Activated T-helper 17 cell treated with anti-CD3 and anti-CD28 coated beads, Interleukin-2, amount 50 U/mL, for 72 hours (primary cell): ENCODE measurements at regions not wholly inside any gene's neighbourhood (a gene's known extent, or its start where the extent isn't known, plus 50 kb on each side); places are given as distances from the start of the nearest gene placed in this dataset.

Source experiments
- ATAC-seq: fragments of 150-1000 bp; cut with Tn5 transposase; replicated peaks from 2 replicates; pipeline ENCODE4 v1.10.0; 2021; ENCODE audit warnings: mild to moderate bottlenecking, moderate library complexity
- H3K27ac Mint-ChIP-seq: one replicate; pipeline ENCODE4 v1.8.0; 2022; ENCODE audit warnings: mixed read lengths
- H3K27me3 Mint-ChIP-seq: one replicate; pipeline ENCODE4 v1.8.0; 2022; ENCODE audit warnings: mixed read lengths
- H3K36me3 Mint-ChIP-seq: one replicate; pipeline ENCODE4 v1.8.0; 2022; ENCODE audit warnings: low read depth, mild to moderate bottlenecking, mixed read lengths
- H3K4me1 Mint-ChIP-seq: one replicate; pipeline ENCODE4 v1.8.0; 2022; ENCODE audit warnings: mixed read lengths
- H3K4me3 Mint-ChIP-seq: one replicate; pipeline ENCODE4 v1.8.0; 2022; ENCODE audit warnings: mild to moderate bottlenecking, mixed read lengths
- H3K9me3 Mint-ChIP-seq: one replicate; pipeline ENCODE4 v1.8.0; 2022; ENCODE audit warnings: mixed read lengths

- Mint-ChIP-seq H3K4me1 (no peaks in the 10 kb centered on the region), H3K27me3 (peaks cover 6% of the 10 kb centered on the region), H3K36me3 (no peaks in the 10 kb centered on the region), H3K9me3 (no peaks in the 10 kb centered on the region), H3K4me3 (no peak overlapping the region), H3K27ac (no peak overlapping the region)
- ATAC-seq, result no peak
Measured at GRCh38 chr5:54728588-54728915, 211.0 kb downstream of the SNX18 start.

GRCh38 chr5:54727874-54728587, 210.5 kb downstream of the SNX18 start:
- Mint-ChIP-seq H3K9me3 (peaks cover 5% of the 10 kb centered on the region), H3K4me1 (no peaks in the 10 kb centered on the region), H3K4me3 (no peak overlapping the region), H3K27ac (no peak overlapping the region), H3K36me3 (no peaks in the 10 kb centered on the region), H3K27me3 (peaks cover 6% of the 10 kb centered on the region)
- no peak for ATAC-seq

- no peaks in the 10 kb centered on the region for H3K36me3 Mint-ChIP-seq
- no peaks in the 10 kb centered on the region for H3K4me1 Mint-ChIP-seq
- no peak overlapping the region for H3K4me3 Mint-ChIP-seq
- peaks cover 6% of the 10 kb centered on the region for H3K27me3 Mint-ChIP-seq
- no peak overlapping the region for H3K27ac Mint-ChIP-seq
- H3K9me3 Mint-ChIP-seq, result peaks cover 7% of the 10 kb centered on the region
- no peak for ATAC-seq
Measured at GRCh38 chr5:54725391-54726280, 208.1 kb downstream of the SNX18 start.

GRCh38 chr5:54722846-54723433, 205.4 kb downstream of the SNX18 start:
- Mint-ChIP-seq H3K27ac (no peak overlapping the region), H3K4me1 (peaks cover 2% of the 10 kb centered on the region), H3K9me3 (peaks cover 7% of the 10 kb centered on the region), H3K36me3 (no peaks in the 10 kb centered on the region), H3K27me3 (peaks cover 1% of the 10 kb centered on the region), H3K4me3 (no peak overlapping the region)
- ATAC-seq, result no peak

- no peak overlapping the region for H3K27ac Mint-ChIP-seq
- ATAC-seq, result no peak
- no peak overlapping the region for H3K4me3 Mint-ChIP-seq
- peaks cover 10% of the 10 kb centered on the region for H3K4me1 Mint-ChIP-seq
- no peaks in the 10 kb centered on the region for H3K36me3 Mint-ChIP-seq
- H3K9me3 Mint-ChIP-seq, result peaks cover 7% of the 10 kb centered on the region
- no peaks in the 10 kb centered on the region for H3K27me3 Mint-ChIP-seq
Measured at GRCh38 chr5:54721951-54722654, 204.5 kb downstream of the SNX18 start.

- no peak for ATAC-seq
- no peak overlapping the region for H3K4me3 Mint-ChIP-seq
- no peaks in the 10 kb centered on the region for H3K27me3 Mint-ChIP-seq
- H3K4me1 Mint-ChIP-seq, result peaks cover 13% of the 10 kb centered on the region
- H3K27ac Mint-ChIP-seq, result no peak overlapping the region
- H3K36me3 Mint-ChIP-seq, result no peaks in the 10 kb centered on the region
- H3K9me3 Mint-ChIP-seq, result peaks cover 7% of the 10 kb centered on the region
Measured at GRCh38 chr5:54721116-54721515, 203.6 kb downstream of the SNX18 start.

- H3K36me3 Mint-ChIP-seq, result no peaks in the 10 kb centered on the region
- H3K4me1 Mint-ChIP-seq, result peaks cover 13% of the 10 kb centered on the region
- no peak overlapping the region for H3K4me3 Mint-ChIP-seq
- ATAC-seq, result no peak
- peaks cover 11% of the 10 kb centered on the region for H3K9me3 Mint-ChIP-seq
- H3K27me3 Mint-ChIP-seq, result peaks cover 4% of the 10 kb centered on the region
- peak overlapping the region; percentile 25 for H3K27ac Mint-ChIP-seq
Measured at GRCh38 chr5:54720341-54720740, 202.8 kb downstream of the SNX18 start.

GRCh38 chr5:54719384-54720283, 202.1 kb downstream of the SNX18 start:
- Mint-ChIP-seq H3K36me3 (no peaks in the 10 kb centered on the region), H3K27ac (peak overlapping the region; percentile 25)

GRCh38 chr5:54718656-54719055, 201.1 kb downstream of the SNX18 start:
- Mint-ChIP-seq H3K27ac (peak overlapping the region; percentile 95), H3K4me3 (peak overlapping the region; percentile 60), H3K9me3 (peaks cover 13% of the 10 kb centered on the region), H3K27me3 (peaks cover 8% of the 10 kb centered on the region), H3K36me3 (no peaks in the 10 kb centered on the region), H3K4me1 (peaks cover 13% of the 10 kb centered on the region)
- no peak for ATAC-seq

More at GRCh38 chr5:54719384-54720283, 202.1 kb downstream of the SNX18 start:
- peaks cover 5% of the 10 kb centered on the region for H3K27me3 Mint-ChIP-seq
- H3K9me3 Mint-ChIP-seq, result peaks cover 11% of the 10 kb centered on the region
- ATAC-seq, result peak; percentile 59
- peaks cover 13% of the 10 kb centered on the region for H3K4me1 Mint-ChIP-seq
- no peak overlapping the region for H3K4me3 Mint-ChIP-seq

GRCh38 chr5:54717870-54718269, 200.3 kb downstream of the SNX18 start:
- Mint-ChIP-seq H3K27me3 (peaks cover 8% of the 10 kb centered on the region), H3K27ac (peak overlapping the region; percentile 95), H3K9me3 (peaks cover 9% of the 10 kb centered on the region), H3K4me3 (peak overlapping the region; percentile 60), H3K36me3 (no peaks in the 10 kb centered on the region), H3K4me1 (peaks cover 13% of the 10 kb centered on the region)
- peak; percentile 87 for ATAC-seq

GRCh38 chr5:54717459-54717858, 199.9 kb downstream of the SNX18 start:
- Mint-ChIP-seq H3K36me3 (no peaks in the 10 kb centered on the region), H3K4me1 (peaks cover 13% of the 10 kb centered on the region), H3K27me3 (peaks cover 8% of the 10 kb centered on the region), H3K4me3 (peak overlapping the region; percentile 60), H3K27ac (peak overlapping the region; percentile 95), H3K9me3 (peaks cover 8% of the 10 kb centered on the region)
- ATAC-seq, result peak; percentile 79

- H3K9me3 Mint-ChIP-seq, result peaks cover 8% of the 10 kb centered on the region
- peaks cover 8% of the 10 kb centered on the region for H3K27me3 Mint-ChIP-seq
- H3K36me3 Mint-ChIP-seq, result no peaks in the 10 kb centered on the region
- no peak for ATAC-seq
- peak overlapping the region; percentile 59 for H3K27ac Mint-ChIP-seq
- H3K4me3 Mint-ChIP-seq, result no peak overlapping the region
- H3K4me1 Mint-ChIP-seq, result peaks cover 13% of the 10 kb centered on the region
Measured at GRCh38 chr5:54713923-54714581, 196.5 kb downstream of the SNX18 start.

- Mint-ChIP-seq H3K36me3 (no peaks in the 10 kb centered on the region), H3K9me3 (peaks cover 4% of the 10 kb centered on the region), H3K27me3 (no peaks in the 10 kb centered on the region), H3K27ac (no peak overlapping the region), H3K4me3 (no peak overlapping the region), H3K4me1 (no peaks in the 10 kb centered on the region)
- ATAC-seq, result no peak
Measured at GRCh38 chr5:54709096-54709495, 191.5 kb downstream of the SNX18 start.
